ENCODE measurements at regions not wholly inside any gene's neighbourhood (a gene's known extent, or its start where the extent isn't known, plus 50 kb on each side); places are given as distances from the start of the nearest gene placed in this dataset.
A peak's percentile ranks its signal among the peaks of the same experiment; 100 is the strongest.

DNA sequence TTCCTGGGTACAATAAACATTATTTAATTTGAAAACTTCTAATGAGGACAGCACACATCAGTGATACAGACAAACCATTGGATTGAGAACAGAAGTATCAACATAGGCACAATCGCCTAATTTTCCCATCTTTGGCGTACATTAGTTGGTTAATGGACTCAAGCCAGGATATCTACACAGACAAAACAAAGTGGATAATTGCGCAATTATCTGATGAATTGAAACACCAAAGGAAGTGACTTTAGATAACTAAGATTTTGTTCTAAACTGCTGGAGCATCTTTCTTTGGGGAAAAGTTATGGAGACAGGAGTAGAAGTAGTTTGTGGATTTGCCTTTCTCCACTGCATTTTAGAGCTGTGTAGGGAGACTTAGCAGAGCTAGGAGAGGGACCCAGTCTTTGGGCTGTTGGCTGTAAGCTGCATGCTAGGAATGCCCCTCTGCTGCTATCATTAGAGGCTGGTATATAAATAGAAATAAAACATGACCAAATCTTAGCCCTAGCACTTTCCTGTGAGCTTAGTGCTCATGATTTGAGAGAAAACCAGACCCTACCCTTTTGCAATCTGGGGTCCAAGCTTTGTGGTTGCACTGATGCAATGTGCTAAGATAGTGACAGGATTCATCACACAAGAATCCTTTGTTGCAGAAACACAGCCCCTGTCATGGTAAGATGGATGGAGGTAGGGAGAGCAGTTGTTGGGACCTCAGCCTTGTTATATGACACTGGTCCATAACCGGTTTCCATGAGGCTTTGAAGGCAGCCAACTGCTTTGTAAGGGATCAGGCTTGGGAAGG is 264.5 kb upstream of the PIK3C3 start:
- H3K27me3 ChIP-seq (replicated peaks in 1 of 4; ENCODE audit: control insufficient read depth in 3 of 4, extremely low read depth in 1 of 4, insufficient read depth in 3 of 4, low read length in 3 of 4), result no peaks in the 10 kb centered on the region
- H3K56ac ChIP-seq (replicated peaks; ENCODE audit: insufficient read length, low read depth, low read length), result no peak overlapping the region
- H4K5ac ChIP-seq (ENCODE audit: insufficient read length, low read depth, low read length), result no peak overlapping the region
- H3K4me3 ChIP-seq (ENCODE audit: extremely low read depth in 1 of 4, insufficient read depth in 2 of 4, low read depth in 3 of 4, low read length in 4 of 4), result no peak overlapping the region
- no peak overlapping the region for H3K9ac ChIP-seq (replicated peaks in 1 of 4; ENCODE audit: extremely low read depth in 1 of 4, low read depth in 3 of 4, low read length in 3 of 4)
- H2BK5ac ChIP-seq (ENCODE audit: low read depth, low read length), result no peak overlapping the region
- H2BK12ac ChIP-seq (ENCODE audit: low read depth, low read length), result no peak overlapping the region
- no peak overlapping the region for H2BK20ac ChIP-seq (ENCODE audit: low read length)
- no peak overlapping the region for H4K8ac ChIP-seq (ENCODE audit: extremely low read depth, insufficient read depth, low read length)
- 95% methylated on average over 4 of the region's 4 CpGs; no CpG with 5 or more reads in 1 of the 2 experiments for WGBS, 2 experiments (ENCODE audit: extremely low coverage in 1 of 2, insufficient coverage in 1 of 2, insufficient read length in 1 of 2, insufficient replicate concordance in 2 of 2, low coverage in 1 of 2, low lambda C conversion rate in 2 of 2, missing lambda C conversion rate in 1 of 2)
- no peaks in the 10 kb centered on the region for H3K23me2 ChIP-seq (ENCODE audit: low read depth, low read length)
- no peaks in the 10 kb centered on the region for H3K79me2 ChIP-seq (ENCODE audit: control insufficient read depth in 1 of 2, insufficient read depth in 2 of 2, low read length in 2 of 2)
- no peaks in the 10 kb centered on the region for H3K4me1 ChIP-seq (replicated peaks in 1 of 4; ENCODE audit: control insufficient read depth in 3 of 4, insufficient read depth in 4 of 4, low read length in 3 of 4)
- no peak overlapping the region for H3K4ac ChIP-seq (replicated peaks; ENCODE audit: insufficient read length, low read depth, low read length)
- no peaks in the 10 kb centered on the region for H3K79me1 ChIP-seq (ENCODE audit: low read depth, low read length)
- no peak overlapping the region for H3K18ac ChIP-seq (ENCODE audit: extremely low read depth, low read length)
- no peak overlapping the region for H2BK15ac ChIP-seq (ENCODE audit: low read length)
- no peaks in the 10 kb centered on the region for H4K20me1 ChIP-seq (replicated peaks in 1 of 2; ENCODE audit: control insufficient read depth in 1 of 2, insufficient read depth in 2 of 2, low read length in 2 of 2)
- no peak overlapping the region for H3K23ac ChIP-seq (ENCODE audit: insufficient read length)
- no peak overlapping the region for H4K91ac ChIP-seq (replicated peaks; ENCODE audit: insufficient read length, low read length)
- FAIRE-seq (no peak), DNase-seq (ENCODE audit: low read depth in 1 of 2, low spot score in 2 of 2) (no peak)
- no peak overlapping the region for H3K14ac ChIP-seq (ENCODE audit: insufficient read length)
- H2AK5ac ChIP-seq (ENCODE audit: low read depth, low read length), result no peak overlapping the region
- H3K27ac ChIP-seq (ENCODE audit: low read depth, low read length), result no peak overlapping the region
- H2BK120ac ChIP-seq (replicated peaks; ENCODE audit: low read depth, low read length), result no peak overlapping the region
- no peak overlapping the region for H3K4me2 ChIP-seq (ENCODE audit: insufficient read depth in 1 of 2, low read depth in 2 of 2, low read length in 2 of 2)
- H3K36me3 ChIP-seq (ENCODE audit: control insufficient read depth in 2 of 4, insufficient read depth in 4 of 4, low read length in 3 of 4), result no peaks in the 10 kb centered on the region
- H3K9me3 ChIP-seq (ENCODE audit: insufficient read depth in 2 of 2, low read depth in 1 of 2, low read length in 1 of 2), result no peaks in the 10 kb centered on the region
- ChIA-PET CTCF (ENCODE audit: partially characterized antibody) (interaction anchor here (0.6 to 0.9 kb wide), 2 partner anchors 10 to 235 kb away, joined by 3 read pairs; no protein-coding TSS in a partner anchor), POLR2A (ENCODE audit: partially characterized antibody) (no interaction called here)
- H2AFZ ChIP-seq (ENCODE audit: low read length), result peak overlapping the region; percentile 46; the same call in 1 of the 2 replicates
- TF ChIP-seq SIX5 (IDR thresholded peaks at IDR 0.05; ENCODE audit: low read depth, low read length) (no peak), CEBPB (IDR thresholded peaks at IDR 0.05; ENCODE audit: low read depth, low read length) (peak; percentile 84)

Data from H1 (cell line).